ENCODE measurements at regions not wholly inside any gene's neighbourhood (a gene's known extent, or its start where the extent isn't known, plus 50 kb on each side); places are given as distances from the start of the nearest gene placed in this dataset.
A peak's percentile ranks its signal among the peaks of the same experiment; 100 is the strongest.

DNA sequence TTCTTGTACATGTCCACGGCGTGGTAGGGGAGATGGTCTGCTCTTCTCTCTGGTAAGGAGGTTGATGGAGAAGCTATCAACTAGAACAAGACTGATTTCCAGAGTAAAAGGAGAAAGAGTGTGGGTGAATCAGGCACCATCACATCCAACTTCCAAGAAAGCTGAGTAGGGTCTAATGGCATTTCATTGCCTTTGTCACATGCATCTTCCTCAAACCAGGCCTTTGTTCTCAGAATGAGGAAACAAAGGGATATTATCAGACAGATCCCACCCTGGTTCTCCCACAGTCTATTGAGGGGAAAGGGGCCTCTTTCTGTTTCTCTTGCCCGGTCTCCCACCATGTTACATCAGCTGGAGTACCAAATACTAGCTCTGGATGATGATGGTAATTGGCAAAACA, 160.2 kb upstream of the RBPJ start:
- Mint-ChIP-seq H3K27ac (no peak overlapping the region), H3K4me3 (no peak overlapping the region), H3K9me3 (peaks cover 9% of the 10 kb centered on the region), H3K36me3 (ENCODE audit: low read depth) (no peaks in the 10 kb centered on the region), H3K4me1 (no peaks in the 10 kb centered on the region), H3K27me3 (ENCODE audit: low read depth) (peaks cover 2% of the 10 kb centered on the region)
- TF ChIP-seq, protein P1, sequence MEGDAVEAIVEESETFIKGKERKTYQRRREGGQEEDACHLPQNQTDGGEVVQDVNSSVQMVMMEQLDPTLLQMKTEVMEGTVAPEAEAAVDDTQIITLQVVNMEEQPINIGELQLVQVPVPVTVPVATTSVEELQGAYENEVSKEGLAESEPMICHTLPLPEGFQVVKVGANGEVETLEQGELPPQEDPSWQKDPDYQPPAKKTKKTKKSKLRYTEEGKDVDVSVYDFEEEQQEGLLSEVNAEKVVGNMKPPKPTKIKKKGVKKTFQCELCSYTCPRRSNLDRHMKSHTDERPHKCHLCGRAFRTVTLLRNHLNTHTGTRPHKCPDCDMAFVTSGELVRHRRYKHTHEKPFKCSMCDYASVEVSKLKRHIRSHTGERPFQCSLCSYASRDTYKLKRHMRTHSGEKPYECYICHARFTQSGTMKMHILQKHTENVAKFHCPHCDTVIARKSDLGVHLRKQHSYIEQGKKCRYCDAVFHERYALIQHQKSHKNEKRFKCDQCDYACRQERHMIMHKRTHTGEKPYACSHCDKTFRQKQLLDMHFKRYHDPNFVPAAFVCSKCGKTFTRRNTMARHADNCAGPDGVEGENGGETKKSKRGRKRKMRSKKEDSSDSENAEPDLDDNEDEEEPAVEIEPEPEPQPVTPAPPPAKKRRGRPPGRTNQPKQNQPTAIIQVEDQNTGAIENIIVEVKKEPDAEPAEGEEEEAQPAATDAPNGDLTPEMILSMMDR (IDR thresholded peaks at IDR 0.05; ENCODE audit: unreplicated experiment in 3 of 3) = no peak

DNA sequence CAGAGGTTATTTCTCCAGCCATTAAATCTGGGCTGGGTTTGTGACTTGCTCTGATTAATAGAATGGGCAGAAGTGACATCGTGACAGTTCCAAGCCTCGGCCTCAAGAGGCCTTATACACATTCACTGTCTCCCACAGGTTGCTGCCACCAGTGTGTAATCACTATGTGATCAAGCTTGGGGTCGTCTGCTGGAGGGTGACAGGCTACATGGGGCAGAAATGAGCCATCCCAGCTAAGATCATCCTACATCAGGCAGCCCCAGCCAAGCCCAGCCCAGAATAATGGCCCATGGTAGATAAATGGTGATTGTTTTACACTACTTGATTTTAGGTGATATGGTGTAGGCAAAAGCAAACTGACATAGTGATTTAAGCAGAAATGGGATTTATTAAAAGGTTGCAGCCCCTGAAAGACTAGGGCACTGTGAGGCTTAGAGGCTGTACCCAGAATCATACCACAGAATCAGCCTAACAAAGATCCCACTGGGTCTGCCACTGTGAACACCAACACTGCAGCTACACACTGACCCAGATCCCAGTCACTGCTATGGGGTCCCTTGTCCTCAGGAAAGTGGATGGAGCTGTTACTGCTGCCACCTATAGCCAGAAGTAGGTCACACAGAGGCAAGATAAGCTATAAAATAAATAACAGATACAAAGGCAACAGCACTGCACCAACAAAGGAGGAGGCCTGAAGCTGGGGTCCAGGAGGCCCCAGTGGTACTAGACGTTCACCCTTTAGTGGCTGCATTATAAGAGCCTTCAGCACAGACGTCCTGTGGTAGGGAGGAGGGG, 159.6 kb upstream of the RBPJ start:
- Mint-ChIP-seq H3K36me3 (ENCODE audit: low read depth) (no peaks in the 10 kb centered on the region), H3K4me3 (no peak overlapping the region), H3K9me3 (peaks cover 9% of the 10 kb centered on the region), H3K27me3 (ENCODE audit: low read depth) (no peaks in the 10 kb centered on the region), H3K27ac (no peak overlapping the region), H3K4me1 (no peaks in the 10 kb centered on the region)
- TF ChIP-seq, protein P1 (IDR thresholded peaks at IDR 0.05; ENCODE audit: unreplicated experiment in 3 of 3) = peak; percentile 21 to 30 (median 21)

DNA sequence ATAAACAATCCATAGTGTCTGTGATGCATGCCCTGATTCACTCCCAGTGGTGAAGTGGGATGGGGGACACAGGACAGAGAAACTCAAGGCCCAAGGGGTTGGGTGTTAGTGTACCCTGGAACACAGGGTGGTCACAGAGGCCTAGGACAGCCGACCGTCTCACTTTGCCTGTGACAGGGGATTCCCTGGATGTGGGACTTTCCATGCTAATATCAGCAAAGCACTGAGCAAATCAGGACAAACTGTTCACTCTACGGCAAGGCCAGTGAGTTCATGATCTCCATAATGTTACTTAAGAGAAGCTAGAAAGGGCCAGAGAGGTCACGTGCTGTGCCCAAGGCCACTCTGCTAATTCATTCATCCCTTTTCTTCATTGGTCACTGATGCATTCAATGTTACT, 158.7 kb upstream of the RBPJ start:
- H3K36me3 Mint-ChIP-seq (ENCODE audit: low read depth) = no peaks in the 10 kb centered on the region
- TF ChIP-seq, protein P1 (IDR thresholded peaks at IDR 0.05; ENCODE audit: unreplicated experiment in 3 of 3) = no peak

DNA sequence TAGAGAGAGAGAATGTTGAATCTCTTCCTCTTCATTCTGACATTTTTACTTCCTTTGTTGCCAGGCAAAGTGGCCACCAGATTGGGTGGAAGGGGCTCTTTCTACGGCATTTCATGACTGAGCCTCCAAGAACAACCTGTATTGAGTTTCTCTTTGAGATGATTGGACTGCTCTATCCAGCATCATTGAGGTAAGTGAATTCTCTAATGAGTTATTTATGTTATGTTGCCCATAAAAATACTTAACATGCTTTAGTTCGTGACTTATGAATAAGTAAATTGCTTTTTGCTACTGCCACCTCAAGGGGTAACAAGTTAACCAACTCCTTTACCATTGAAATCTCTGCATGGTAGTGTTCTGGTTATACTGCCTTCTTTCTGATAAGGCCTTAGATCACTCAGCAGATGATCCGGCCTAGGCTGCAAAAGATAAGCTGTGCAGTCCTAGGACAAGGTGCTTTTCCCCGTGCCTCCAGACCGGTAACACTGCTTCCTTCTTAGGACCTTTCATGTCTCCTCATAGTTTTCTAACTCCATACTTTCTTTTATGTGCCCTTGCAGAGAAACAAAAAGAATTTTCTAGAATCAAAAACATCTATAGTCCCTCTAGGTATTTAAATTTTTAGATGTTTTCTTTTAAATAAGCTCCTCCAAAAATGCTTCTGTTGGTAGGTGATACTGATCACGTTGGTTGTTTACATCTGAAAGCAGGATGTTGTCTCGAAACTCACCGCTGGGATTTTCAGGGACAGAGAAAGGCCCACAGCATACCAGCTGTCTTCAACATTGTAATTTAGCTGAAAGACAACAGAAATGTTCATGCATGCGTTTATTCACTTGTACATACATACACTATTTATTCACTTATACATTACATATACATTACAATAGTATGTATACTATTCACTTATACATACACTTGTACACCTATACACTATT, 157.1 kb upstream of the RBPJ start:
- Mint-ChIP-seq H3K27ac (no peak overlapping the region), H3K4me3 (no peak overlapping the region), H3K36me3 (ENCODE audit: low read depth) (no peaks in the 10 kb centered on the region), H3K4me1 (no peaks in the 10 kb centered on the region), H3K9me3 (peaks cover 9% of the 10 kb centered on the region), H3K27me3 (ENCODE audit: low read depth) (no peaks in the 10 kb centered on the region)
- TF ChIP-seq, protein P1 (IDR thresholded peaks at IDR 0.05; ENCODE audit: unreplicated experiment in 3 of 3) = no peak

More for the DNA sequence above, 158.7 kb upstream of the RBPJ start:
- H3K4me3 Mint-ChIP-seq = no peak overlapping the region
- no peaks in the 10 kb centered on the region for H3K4me1 Mint-ChIP-seq
- H3K27ac Mint-ChIP-seq = no peak overlapping the region
- no peaks in the 10 kb centered on the region for H3K27me3 Mint-ChIP-seq (ENCODE audit: low read depth)
- peaks cover 9% of the 10 kb centered on the region for H3K9me3 Mint-ChIP-seq

DNA sequence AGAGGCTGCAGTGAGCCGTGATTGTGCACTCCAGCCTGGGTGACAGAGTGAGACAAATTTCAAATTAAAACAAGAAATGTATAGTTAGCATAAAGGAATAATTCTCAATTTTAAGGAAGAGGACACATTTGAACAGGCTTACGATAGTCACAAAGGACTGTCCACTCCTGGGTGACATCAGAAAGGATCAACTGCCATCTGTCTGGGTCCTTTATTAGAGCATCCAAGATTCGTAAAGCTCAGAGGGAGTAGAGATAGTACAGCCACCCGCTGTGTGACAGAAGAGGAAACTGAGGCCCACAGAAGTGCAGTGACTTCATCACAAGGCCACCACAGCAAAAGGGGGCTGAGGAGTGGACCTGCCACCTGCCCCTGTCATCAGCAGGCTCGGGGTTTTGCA, 149.3 kb upstream of the RBPJ start:
- Mint-ChIP-seq H3K27ac (peak overlapping the region; percentile 44 to 89 (median 77)), H3K4me3 (peak overlapping the region in 1 of 3 experiments; percentile 23), H3K27me3 (ENCODE audit: low read depth) (peaks cover 3% of the 10 kb centered on the region), H3K4me1 (peaks cover 43% of the 10 kb centered on the region), H3K36me3 (ENCODE audit: low read depth) (no peaks in the 10 kb centered on the region), H3K9me3 (peaks cover 4% of the 10 kb centered on the region)
- TF ChIP-seq, protein P1 (IDR thresholded peaks at IDR 0.05; ENCODE audit: unreplicated experiment in 3 of 3) = no peak
